Adrenal gland (tissue), 9 donors: ENCODE measurements at regions not wholly inside any gene's neighbourhood (a gene's known extent, or its start where the extent isn't known, plus 50 kb on each side); places are given as distances from the start of the nearest gene placed in this dataset.

Source experiments
- DNase-seq, 7 donors: peaks; one replicate each; pipeline ENCODE4 v3.0.0-alpha.2; 2019 to 2020
- H3K27ac ChIP-seq, 5 donors: fragments of 200-600 bp; sonication (generic) in 4 of 5; 1 replicate in 3 of 5; 2 replicates in 2 of 5; pipeline versions ENCODE4 v1.5.1 to v1.8.0; 2016 to 2020; ENCODE audit warnings: mild to moderate bottlenecking in 1 of 5
- H3K27me3 ChIP-seq: fragments of 200-600 bp; 2 replicates; pipeline ENCODE4 v1.8.0; 2021
- H3K36me3 ChIP-seq, 2 donors: fragments of 200-600 bp; replicated peaks in 1 of 2; 1 replicate in 1 of 2; 2 replicates in 1 of 2; pipeline versions ENCODE4 v1.5.1 to v1.8.0; 2018 to 2022
- H3K4me1 ChIP-seq, 2 donors: fragments of 200-600 bp; replicated peaks in 1 of 2; 1 replicate in 1 of 2; 2 replicates in 1 of 2; pipeline versions ENCODE4 v1.5.1 to v1.8.0; 2018 to 2021
- H3K4me3 ChIP-seq, 4 donors: fragments of 200-600 bp; sonication (generic) in 3 of 4; one replicate each; pipeline ENCODE4 v1.5.1; 2016 to 2018
- H3K9me3 ChIP-seq, 3 donors: fragments of 200-600 bp; sonication (generic) in 1 of 3; replicated peaks in 1 of 3; 1 replicate in 2 of 3; 2 replicates in 1 of 3; pipeline versions ENCODE4 v1.5.1 to v1.8.0; 2016 to 2021
- POLR2A ChIP-seq, 2 donors: fragments of 450-650 bp; IDR thresholded peaks; one replicate each; pipeline ENCODE4 v1.6.1; 2017; ENCODE audit warnings: antibody characterized with exemption in 2 of 2, mild to moderate bottlenecking in 2 of 2, moderate library complexity in 1 of 2
- WGBS, 4 donors: extraction: QIAGEN DNeasy Blood & Tissue Kit in 2 of 4; methylation state at CpG; one replicate each; pipeline versions ENCODE4 v1.1.5 to v1.1.7; 2013 to 2017; 5-methylcytosine and 5-hydroxymethylcytosine counted together
- intact Hi-C, 2 donors: fragments of 100-400 bp; cut with DNase I; formaldehyde crosslinking; loops; one replicate each; pipeline versions ENCODE4 v1.14.1 to v1.15.0; 2022 to 2023
- TF ChIP-seq, protein P1 (sequence below), 6 experiments: fragments of 450-650 bp in 4 of 6; fragments of 200-600 bp in 2 of 6; sonication (generic) in 1 of 6; IDR thresholded peaks; 1 replicate in 5 of 6; 2 replicates in 1 of 6; pipeline versions ENCODE4 v1.5.1 to v1.8.0; 2016 to 2021; ENCODE audit warnings: antibody characterized with exemption in 6 of 6, mild to moderate bottlenecking in 2 of 6, moderate library complexity in 1 of 6
- donor health status: healthy with polysubstance abuse.
- donor health status: Bipolar disorder and iron deficiency.
- donor health status: DM: yes; HTN: yes; CAD: no.
- donor health status: DM: no; HTN: no; CAD: no.
- donor health status: DM: no; HTN: no; CAD: no.

DNA sequence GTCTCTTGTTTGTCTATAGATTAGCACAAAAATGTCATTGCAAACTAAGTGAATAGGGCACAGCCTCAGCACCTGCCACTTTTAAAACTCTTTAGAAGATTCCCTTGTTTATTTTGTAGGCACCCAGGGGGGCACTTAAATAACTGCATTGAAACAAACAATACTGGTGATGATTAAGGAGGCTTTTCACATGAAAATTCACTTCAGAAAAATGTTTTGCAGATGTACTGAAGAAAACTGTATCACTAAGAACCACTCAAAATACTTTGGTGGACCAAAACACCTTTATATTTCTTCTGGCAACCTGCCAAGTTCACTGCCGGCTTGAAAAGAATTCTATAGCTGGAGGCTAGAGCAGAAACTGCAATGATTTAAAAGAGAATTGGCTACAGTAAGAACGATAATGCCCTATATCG lies 281.5 kb downstream of the TOX3 start:
- Histone ChIP-seq H3K4me1 (no peaks in the 10 kb centered on the region), H3K4me3 (no peak overlapping the region), H3K27me3 (no peaks in the 10 kb centered on the region), H3K9me3 (no peaks in the 10 kb centered on the region), H3K36me3 (no peaks in the 10 kb centered on the region), H3K27ac (no peak overlapping the region)
- intact Hi-C loops = no loop called here
- DNase-seq = no peak
- TF ChIP-seq POLR2A (IDR thresholded peaks at IDR 0.05) = no peak
- TF ChIP-seq, protein P1, sequence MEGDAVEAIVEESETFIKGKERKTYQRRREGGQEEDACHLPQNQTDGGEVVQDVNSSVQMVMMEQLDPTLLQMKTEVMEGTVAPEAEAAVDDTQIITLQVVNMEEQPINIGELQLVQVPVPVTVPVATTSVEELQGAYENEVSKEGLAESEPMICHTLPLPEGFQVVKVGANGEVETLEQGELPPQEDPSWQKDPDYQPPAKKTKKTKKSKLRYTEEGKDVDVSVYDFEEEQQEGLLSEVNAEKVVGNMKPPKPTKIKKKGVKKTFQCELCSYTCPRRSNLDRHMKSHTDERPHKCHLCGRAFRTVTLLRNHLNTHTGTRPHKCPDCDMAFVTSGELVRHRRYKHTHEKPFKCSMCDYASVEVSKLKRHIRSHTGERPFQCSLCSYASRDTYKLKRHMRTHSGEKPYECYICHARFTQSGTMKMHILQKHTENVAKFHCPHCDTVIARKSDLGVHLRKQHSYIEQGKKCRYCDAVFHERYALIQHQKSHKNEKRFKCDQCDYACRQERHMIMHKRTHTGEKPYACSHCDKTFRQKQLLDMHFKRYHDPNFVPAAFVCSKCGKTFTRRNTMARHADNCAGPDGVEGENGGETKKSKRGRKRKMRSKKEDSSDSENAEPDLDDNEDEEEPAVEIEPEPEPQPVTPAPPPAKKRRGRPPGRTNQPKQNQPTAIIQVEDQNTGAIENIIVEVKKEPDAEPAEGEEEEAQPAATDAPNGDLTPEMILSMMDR (IDR thresholded peaks at IDR 0.05) = no peak
- WGBS, 4 donors = 10 to 16% (median 14%) methylated on average over 3 of the region's 3 CpGs

DNA sequence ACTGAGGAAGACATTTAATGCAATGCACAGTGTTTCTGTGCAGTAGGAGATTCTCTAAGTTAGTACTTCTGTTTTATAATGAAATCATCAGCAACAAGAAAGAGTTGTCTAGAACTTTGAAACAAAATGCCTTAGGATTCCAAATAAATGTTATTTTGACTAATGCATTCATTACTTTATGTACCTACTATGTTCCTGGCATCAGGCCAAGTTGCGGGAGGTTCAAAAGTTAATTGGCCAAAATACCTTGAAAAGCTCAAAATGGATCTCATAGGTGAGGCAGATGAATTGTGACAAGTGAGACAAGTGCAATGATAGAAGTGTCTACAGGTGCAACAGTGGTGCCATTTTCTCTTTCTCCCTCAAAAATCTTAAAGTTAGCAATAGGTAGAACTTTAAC lies 289.4 kb downstream of the TOX3 start:
- WGBS, 4 donors = 54 to 70% (median 60%) methylated on average over 1 of the region's 1 CpG
- intact Hi-C loops = no loop called here
- Histone ChIP-seq H3K4me3 (no peak overlapping the region), H3K4me1 (no peaks in the 10 kb centered on the region), H3K27me3 (no peaks in the 10 kb centered on the region), H3K36me3 (no peaks in the 10 kb centered on the region), H3K9me3 (no peaks in the 10 kb centered on the region), H3K27ac (no peak overlapping the region)
- TF ChIP-seq, protein P1 (IDR thresholded peaks at IDR 0.05) = no peak
- TF ChIP-seq POLR2A (IDR thresholded peaks at IDR 0.05) = no peak
- DNase-seq = no peak

DNA sequence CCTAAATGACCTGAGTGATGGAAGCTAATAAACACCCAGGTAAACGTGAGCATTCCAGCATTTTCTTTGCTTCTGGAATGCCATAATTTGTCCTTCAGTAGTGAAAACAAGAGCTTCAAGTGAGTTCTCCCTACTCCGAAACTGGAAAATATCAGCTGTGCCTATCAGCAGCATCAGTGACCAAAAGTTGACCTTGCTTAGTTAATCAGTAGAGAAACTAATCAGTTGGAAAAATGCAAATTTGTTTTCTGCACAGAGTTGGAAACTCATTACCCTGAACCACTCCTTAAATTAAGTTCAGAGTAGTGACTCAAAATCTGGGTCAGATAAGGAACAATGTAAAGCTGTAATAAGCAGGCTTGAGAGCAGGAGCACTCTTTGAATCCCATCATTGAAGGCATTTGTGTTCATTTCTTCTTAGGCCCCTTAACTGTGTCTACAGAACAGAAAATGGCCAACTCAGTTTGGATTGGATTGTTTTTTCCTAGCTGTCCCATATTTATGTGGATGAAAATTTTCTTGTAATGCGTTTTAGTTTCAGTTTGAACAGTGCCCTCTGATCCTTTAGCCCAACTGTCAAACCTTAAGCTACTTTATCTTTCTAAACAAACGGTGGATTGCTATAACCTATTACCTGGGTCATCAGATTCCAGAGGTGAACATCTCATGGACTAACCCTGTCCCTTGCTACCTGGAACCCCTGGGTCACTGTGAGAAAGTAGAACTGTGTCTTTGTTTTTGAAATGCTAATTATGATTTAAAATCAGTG lies 290.4 kb downstream of the TOX3 start:
- no peaks in the 10 kb centered on the region for H3K36me3 ChIP-seq
- TF ChIP-seq, protein P1 (IDR thresholded peaks at IDR 0.05) = no peak
- TF ChIP-seq POLR2A (IDR thresholded peaks at IDR 0.05) = no peak
- DNase-seq = no peak
- H3K9me3 ChIP-seq = no peaks in the 10 kb centered on the region
- intact Hi-C loops = no loop called here
- 55 to 60% (median 59%) methylated on average over 4 of the region's 4 CpGs for WGBS, 4 donors
- H3K27ac ChIP-seq = no peak overlapping the region
- no peaks in the 10 kb centered on the region for H3K4me1 ChIP-seq
- no peaks in the 10 kb centered on the region for H3K27me3 ChIP-seq
- no peak overlapping the region for H3K4me3 ChIP-seq

DNA sequence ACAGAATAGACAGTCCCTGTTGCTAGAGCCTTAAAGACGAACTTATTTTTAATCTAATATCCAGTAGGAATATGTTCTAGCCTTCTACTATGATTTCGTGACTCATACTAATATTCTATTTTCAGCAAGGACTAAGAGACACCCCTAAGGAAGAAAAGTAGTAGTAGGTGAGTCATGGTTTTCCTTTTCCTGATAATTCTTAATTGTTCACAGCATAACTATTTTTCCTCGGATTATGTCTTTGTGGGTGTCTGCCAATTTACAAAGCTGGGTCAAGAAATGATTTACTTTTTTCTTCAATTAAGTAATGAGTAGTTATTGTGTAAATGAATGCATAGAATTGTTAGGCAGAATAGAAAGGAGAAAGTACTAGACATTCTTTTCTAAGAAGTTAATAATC lies 292.2 kb downstream of the TOX3 start:
- TF ChIP-seq POLR2A (IDR thresholded peaks at IDR 0.05) = no peak
- TF ChIP-seq, protein P1 (IDR thresholded peaks at IDR 0.05) = no peak
- Histone ChIP-seq H3K4me1 (no peaks in the 10 kb centered on the region), H3K27me3 (no peaks in the 10 kb centered on the region), H3K4me3 (no peak overlapping the region), H3K9me3 (no peaks in the 10 kb centered on the region), H3K36me3 (no peaks in the 10 kb centered on the region), H3K27ac (no peak overlapping the region)
- 52 to 59% (median 57%) methylated on average over 3 of the region's 3 CpGs for WGBS, 4 donors
- DNase-seq = no peak
- intact Hi-C loops = no loop called here
